Liver (tissue), 3 donors: ENCODE measurements at regions not wholly inside any gene's neighbourhood (a gene's known extent, or its start where the extent isn't known, plus 50 kb on each side); places are given as distances from the start of the nearest gene placed in this dataset.

ENCODE experiments used
- ATF3 ChIP-seq: IDR thresholded peaks from 2 replicates; pipeline ENCODE4 v1.6.1; 2016; ENCODE audit warnings: antibody characterized with exemption
- CTCF ChIP-seq: fragments of 150-350 bp; IDR thresholded peaks from 2 replicates; pipeline ENCODE4 v1.5.1; 2017; ENCODE audit warnings: improper control_type of control experiment, low read depth, low read length; ENCODE audit not compliant: missing input control
- EGR1 ChIP-seq, 2 donors: IDR thresholded peaks; 2 replicates each; pipeline ENCODE4 v1.6.1; 2016 to 2018; ENCODE audit warnings: antibody characterized with exemption in 2 of 2, low read depth in 2 of 2
- FOXA1 ChIP-seq: IDR thresholded peaks from 2 replicates; pipeline ENCODE4 v1.6.1; 2016; ENCODE audit warnings: antibody characterized with exemption
- GABPA ChIP-seq, 2 donors: IDR thresholded peaks in 1 of 2; conservative IDR thresholded peaks in 1 of 2; 2 replicates each; pipeline ENCODE4 v1.6.1; 2016; ENCODE audit warnings: antibody characterized with exemption in 2 of 2, mild to moderate bottlenecking in 1 of 2, moderate library complexity in 1 of 2
- MAX ChIP-seq: IDR thresholded peaks from 2 replicates; pipeline ENCODE4 v1.6.1; 2016; ENCODE audit warnings: antibody characterized with exemption
- SP1 ChIP-seq: IDR thresholded peaks from 2 replicates; pipeline ENCODE4 v1.6.1; 2018; ENCODE audit warnings: antibody characterized with exemption, mild to moderate bottlenecking
- TAF1 ChIP-seq: conservative IDR thresholded peaks from 2 replicates; pipeline ENCODE4 v1.6.1; 2016; ENCODE audit warnings: antibody characterized with exemption, mild to moderate bottlenecking
- ZBTB33 ChIP-seq: IDR thresholded peaks from 2 replicates; pipeline ENCODE4 v1.6.1; 2016; ENCODE audit warnings: antibody characterized with exemption
- donor health status: healthy.
- donor health status: healthy.

GRCh38 chr3:115211810-115212492 is 64.9 kb upstream of the ZBTB20 start:
- TF ChIP-seq GABPA (IDR thresholded peaks at IDR 0.05 in 1 of 2, conservative IDR thresholded peaks at IDR 0.05 in 1 of 2) (no peak), CTCF (no peak), FOXA1 (no peak), MAX (no peak), ZBTB33 (no peak), ATF3 (no peak), SP1 (no peak), EGR1 (IDR thresholded peaks at IDR 0.05; ENCODE audit: low read depth in 2 of 2) (no peak), TAF1 (no peak)
